ENCODE measurements at regions not wholly inside any gene's neighbourhood (a gene's known extent, or its start where the extent isn't known, plus 50 kb on each side); places are given as distances from the start of the nearest gene placed in this dataset.
"Not testable (repeated sequence)": the region's sequence is repeated elsewhere in the genome, so short reads cannot be mapped to it uniquely, and the experiment has no call there.

DNA sequence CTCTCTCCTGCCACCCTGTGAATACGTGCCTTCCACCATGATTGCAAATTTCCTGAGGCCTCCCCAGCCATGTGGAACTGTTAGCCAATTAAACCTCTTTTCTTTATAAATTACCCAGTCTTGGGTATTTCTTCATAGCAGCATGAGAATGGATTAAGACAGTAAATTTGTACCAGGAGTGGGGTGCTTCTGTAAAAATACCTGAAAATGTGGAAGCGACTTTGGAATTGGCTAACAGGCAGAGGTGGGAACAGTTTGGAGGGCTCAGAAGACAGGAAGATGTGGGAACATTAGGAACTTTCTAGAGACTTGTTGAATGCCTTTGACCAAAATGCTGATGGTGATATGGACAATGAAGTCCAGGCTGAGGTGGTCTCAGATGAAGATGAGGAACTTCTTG is 74.3 kb upstream of the FOXE1 start:
- TF ChIP-seq POLR2A (IDR thresholded peaks at IDR 0.05): not testable (repeated sequence)
- TF ChIP-seq, protein P1, sequence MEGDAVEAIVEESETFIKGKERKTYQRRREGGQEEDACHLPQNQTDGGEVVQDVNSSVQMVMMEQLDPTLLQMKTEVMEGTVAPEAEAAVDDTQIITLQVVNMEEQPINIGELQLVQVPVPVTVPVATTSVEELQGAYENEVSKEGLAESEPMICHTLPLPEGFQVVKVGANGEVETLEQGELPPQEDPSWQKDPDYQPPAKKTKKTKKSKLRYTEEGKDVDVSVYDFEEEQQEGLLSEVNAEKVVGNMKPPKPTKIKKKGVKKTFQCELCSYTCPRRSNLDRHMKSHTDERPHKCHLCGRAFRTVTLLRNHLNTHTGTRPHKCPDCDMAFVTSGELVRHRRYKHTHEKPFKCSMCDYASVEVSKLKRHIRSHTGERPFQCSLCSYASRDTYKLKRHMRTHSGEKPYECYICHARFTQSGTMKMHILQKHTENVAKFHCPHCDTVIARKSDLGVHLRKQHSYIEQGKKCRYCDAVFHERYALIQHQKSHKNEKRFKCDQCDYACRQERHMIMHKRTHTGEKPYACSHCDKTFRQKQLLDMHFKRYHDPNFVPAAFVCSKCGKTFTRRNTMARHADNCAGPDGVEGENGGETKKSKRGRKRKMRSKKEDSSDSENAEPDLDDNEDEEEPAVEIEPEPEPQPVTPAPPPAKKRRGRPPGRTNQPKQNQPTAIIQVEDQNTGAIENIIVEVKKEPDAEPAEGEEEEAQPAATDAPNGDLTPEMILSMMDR (IDR thresholded peaks at IDR 0.05): not testable (repeated sequence)

Measured in gastroesophageal sphincter (tissue), 3 donors.